ENCODE measurements at regions not wholly inside any gene's neighbourhood (a gene's known extent, or its start where the extent isn't known, plus 50 kb on each side); places are given as distances from the start of the nearest gene placed in this dataset.
"Not testable (repeated sequence)": the region's sequence is repeated elsewhere in the genome, so short reads cannot be mapped to it uniquely, and the experiment has no call there.

GRCh38 chr5:158050421-158050820, 191.5 kb upstream of the CLINT1 start:
- no peaks in the 10 kb centered on the region for H3K27me3 ChIP-seq
- TF ChIP-seq CTCF (IDR thresholded peaks at IDR 0.05) (no peak), POLR2A (IDR thresholded peaks at IDR 0.05) (no peak)
- intact Hi-C loops (cut with DNase I; ENCODE audit: low total_unique reads), result no loop called here
- no peak overlapping the region for H3K27ac ChIP-seq
- no peak for DNase-seq
- H3K36me3 ChIP-seq (ENCODE audit: low read depth, missing control alignments), result no peaks in the 10 kb centered on the region
- H3K4me3 ChIP-seq, result no peak overlapping the region
- H3K9me3 ChIP-seq, result no peaks in the 10 kb centered on the region
- WGBS, 2 donors, result 46 to 51% methylated on average over 2 of the region's 2 CpGs
- no peaks in the 10 kb centered on the region for H3K4me1 ChIP-seq

GRCh38 chr5:158049459-158049858, 190.5 kb upstream of the CLINT1 start:
- intact Hi-C loops (cut with DNase I; ENCODE audit: low total_unique reads), result no loop called here
- no peaks in the 10 kb centered on the region for H3K27me3 ChIP-seq
- DNase-seq, result no peak
- H3K36me3 ChIP-seq (ENCODE audit: low read depth, missing control alignments), result no peaks in the 10 kb centered on the region
- H3K9me3 ChIP-seq, result no peaks in the 10 kb centered on the region
- WGBS, 2 donors, result 60 to 83% methylated on average over 1 of the region's 1 CpG
- no peak for TF ChIP-seq CTCF (IDR thresholded peaks at IDR 0.05)
- TF ChIP-seq POLR2A (IDR thresholded peaks at IDR 0.05), result no peak
- no peak overlapping the region for H3K27ac ChIP-seq
- no peak overlapping the region for H3K4me3 ChIP-seq
- H3K4me1 ChIP-seq, result no peaks in the 10 kb centered on the region

GRCh38 chr5:158045696-158046095, 186.8 kb upstream of the CLINT1 start:
- Histone ChIP-seq H3K27me3 (no peaks in the 10 kb centered on the region), H3K4me3 (no peak overlapping the region), H3K9me3 (no peaks in the 10 kb centered on the region), H3K27ac (no peak overlapping the region), H3K4me1 (no peaks in the 10 kb centered on the region), H3K36me3 (ENCODE audit: low read depth, missing control alignments) (no peaks in the 10 kb centered on the region)
- DNase-seq, result no peak
- intact Hi-C loops (cut with DNase I; ENCODE audit: low total_unique reads), result no loop called here
- TF ChIP-seq CTCF (IDR thresholded peaks at IDR 0.05) (no peak), POLR2A (IDR thresholded peaks at IDR 0.05) (no peak)
- 80 to 87% methylated on average over 1 of the region's 1 CpG for WGBS, 2 donors

- Histone ChIP-seq H3K27ac (no peak overlapping the region), H3K4me3 (no peak overlapping the region), H3K27me3 (no peaks in the 10 kb centered on the region), H3K4me1 (no peaks in the 10 kb centered on the region), H3K9me3 (no peaks in the 10 kb centered on the region), H3K36me3 (ENCODE audit: low read depth, missing control alignments) (no peaks in the 10 kb centered on the region)
- TF ChIP-seq CTCF (IDR thresholded peaks at IDR 0.05) (no peak), POLR2A (IDR thresholded peaks at IDR 0.05) (no peak)
- intact Hi-C loops (cut with DNase I; ENCODE audit: low total_unique reads), result no loop called here
- 62 to 63% methylated on average over 2 of the region's 2 CpGs for WGBS, 2 donors
- DNase-seq, result no peak
These were observed 181.0 kb upstream of the CLINT1 start for GRCh38 chr5:158039911-158040347.

GRCh38 chr5:158039441-158039840, 180.5 kb upstream of the CLINT1 start:
- Histone ChIP-seq H3K4me3 (no peak overlapping the region), H3K27ac (no peak overlapping the region), H3K9me3 (no peaks in the 10 kb centered on the region), H3K27me3 (no peaks in the 10 kb centered on the region), H3K36me3 (ENCODE audit: low read depth, missing control alignments) (no peaks in the 10 kb centered on the region), H3K4me1 (no peaks in the 10 kb centered on the region)
- intact Hi-C loops (cut with DNase I; ENCODE audit: low total_unique reads), result no loop called here
- WGBS, 2 donors, result 45 to 54% methylated on average over 1 of the region's 1 CpG
- no peak for DNase-seq
- no peak for TF ChIP-seq CTCF (IDR thresholded peaks at IDR 0.05)
- TF ChIP-seq POLR2A (IDR thresholded peaks at IDR 0.05), result no peak

GRCh38 chr5:158036983-158037595, 178.1 kb upstream of the CLINT1 start:
- H3K4me1 ChIP-seq; H3K27ac ChIP-seq; intact Hi-C loops (cut with DNase I; ENCODE audit: low total_unique reads); H3K9me3 ChIP-seq; H3K4me3 ChIP-seq; H3K27me3 ChIP-seq; H3K36me3 ChIP-seq (ENCODE audit: low read depth, missing control alignments); DNase-seq: not testable (repeated sequence)
- 74 to 77% methylated on average over 4 to 20 of the region's 31 CpGs for WGBS, 2 donors

- intact Hi-C loops (cut with DNase I; ENCODE audit: low total_unique reads); DNase-seq; H3K27ac ChIP-seq; H3K36me3 ChIP-seq (ENCODE audit: low read depth, missing control alignments); H3K27me3 ChIP-seq; H3K4me3 ChIP-seq; H3K4me1 ChIP-seq; H3K9me3 ChIP-seq: not testable (repeated sequence)
- 90 to 93% methylated on average over 6 of the region's 6 CpGs for WGBS, 2 donors
These were observed 175.6 kb upstream of the CLINT1 start for GRCh38 chr5:158034586-158034985.
